GM23338 (cell line): ENCODE measurements at regions not wholly inside any gene's neighbourhood (a gene's known extent, or its start where the extent isn't known, plus 50 kb on each side); places are given as distances from the start of the nearest gene placed in this dataset.

Source experiments
- ATAC-seq: fragments of 200-7000 bp; cut with Tn5 transposase; 3 replicates; pipeline ENCODE4 v1.9.1; 2020
- DNase-seq: peaks from one replicate; pipeline ENCODE4 v3.0.0-alpha.2; 2015; ENCODE audit warnings: low spot score
- H2AFZ ChIP-seq: fragments of 200-600 bp; sonication (generic); 2 replicates; pipeline ENCODE4 v1.8.0; 2016; ENCODE audit warnings: antibody characterized with exemption, mild to moderate bottlenecking, moderate library complexity
- H3F3A ChIP-seq: fragments of 200-600 bp; sonication (generic); replicated peaks from 2 replicates; pipeline ENCODE4 v1.8.0; 2017; ENCODE audit warnings: antibody characterized with exemption, mixed run types, low read depth
- H3K27ac ChIP-seq: fragments of 200-600 bp; sonication (generic); 2 replicates; pipeline ENCODE4 v1.6.1; 2016; ENCODE audit warnings: low read depth
- H3K27me3 ChIP-seq: fragments of 200-600 bp; sonication (generic); 2 replicates; pipeline ENCODE4 v1.8.0; 2016; ENCODE audit warnings: mild to moderate bottlenecking, mixed run types, moderate library complexity; ENCODE audit not compliant: insufficient read depth
- H3K36me3 ChIP-seq: fragments of 200-600 bp; sonication (generic); 2 replicates; pipeline ENCODE4 v1.8.0; 2016; ENCODE audit warnings: mild to moderate bottlenecking; ENCODE audit not compliant: insufficient read depth
- H3K4me1 ChIP-seq: fragments of 200-600 bp; sonication (generic); 2 replicates; pipeline ENCODE4 v1.8.0; 2016; ENCODE audit warnings: mild to moderate bottlenecking, moderate library complexity; ENCODE audit not compliant: insufficient read depth
- H3K4me2 ChIP-seq: fragments of 200-600 bp; sonication (generic); 2 replicates; pipeline ENCODE4 v1.7.1; 2017; ENCODE audit warnings: mixed run types
- H3K4me3 ChIP-seq: fragments of 200-600 bp; sonication (generic); 2 replicates; pipeline ENCODE4 v1.6.1; 2016; ENCODE audit warnings: mixed run types
- H3K79me2 ChIP-seq: fragments of 200-600 bp; sonication (generic); replicated peaks from 2 replicates; pipeline ENCODE4 v1.8.0; 2017; ENCODE audit warnings: mild to moderate bottlenecking; ENCODE audit not compliant: insufficient read depth
- H3K9me2 ChIP-seq: fragments of 200-600 bp; sonication (generic); 2 replicates; pipeline ENCODE4 v1.8.0; 2017; ENCODE audit not compliant: insufficient read depth
- H4K20me1 ChIP-seq: fragments of 200-600 bp; sonication (generic); replicated peaks from 2 replicates; pipeline ENCODE4 v1.8.0; 2017; ENCODE audit warnings: mild to moderate bottlenecking; ENCODE audit not compliant: insufficient read depth
- H3K27ac Mint-ChIP-seq: 2 replicates; pipeline ENCODE4 v1.8.0; 2020; ENCODE audit warnings: inconsistent platforms, mild to moderate bottlenecking, moderate library complexity, mixed read lengths
- H3K27me3 Mint-ChIP-seq: 3 replicates; pipeline ENCODE4 v1.8.0; 2022; ENCODE audit warnings: low read depth, mild to moderate bottlenecking, moderate library complexity, mixed read lengths, inconsistent platforms; ENCODE audit not compliant: insufficient read depth, poor library complexity
- H3K36me3 Mint-ChIP-seq: 3 replicates; pipeline ENCODE4 v1.8.0; 2021; ENCODE audit warnings: low read depth, mild to moderate bottlenecking, inconsistent platforms, moderate library complexity, mixed read lengths
- H3K4me1 Mint-ChIP-seq: 3 replicates; pipeline ENCODE4 v1.8.0; 2020; ENCODE audit warnings: mild to moderate bottlenecking, inconsistent platforms, mixed read lengths
- H3K4me3 Mint-ChIP-seq: 3 replicates; pipeline ENCODE4 v1.8.0; 2021; ENCODE audit warnings: moderate library complexity, mild to moderate bottlenecking, inconsistent platforms, mixed read lengths
- H3K9me3 Mint-ChIP-seq: 3 replicates; pipeline ENCODE4 v1.8.0; 2020; ENCODE audit warnings: moderate library complexity, mild to moderate bottlenecking, inconsistent platforms, mixed read lengths
- CREB1 ChIP-seq: fragments of 250-450 bp; sonication (Bioruptor Pico); IDR thresholded peaks from 2 replicates; pipeline ENCODE4 v1.5.0; 2020; ENCODE audit warnings: low read depth, mild to moderate bottlenecking, moderate library complexity
- JUNB ChIP-seq: IDR thresholded peaks from one replicate; pipeline ENCODE4 v1.6.1; 2016; ENCODE audit warnings: antibody characterized with exemption; ENCODE audit not compliant: unreplicated experiment
- NANOG ChIP-seq: IDR thresholded peaks from 2 replicates; pipeline ENCODE4 v1.6.1; 2016; ENCODE audit warnings: antibody characterized with exemption, borderline replicate concordance
- TF ChIP-seq, protein P1 (sequence below): fragments of 250-450 bp; sonication (Bioruptor Pico); IDR thresholded peaks from 2 replicates; pipeline ENCODE4 v1.5.0; 2020; ENCODE audit warnings: mild to moderate bottlenecking, moderate library complexity
- TF ChIP-seq, protein P2 (sequence below), 2 experiments: fragments of 200-600 bp in 1 of 2; sonication (generic) in 1 of 2; conservative IDR thresholded peaks; 2 replicates each; pipeline versions ENCODE4 v1.5.1 to v1.6.1; 2016 to 2017; ENCODE audit warnings: antibody characterized with exemption in 2 of 2, low read depth in 2 of 2, mild to moderate bottlenecking in 2 of 2, moderate library complexity in 1 of 2

DNA sequence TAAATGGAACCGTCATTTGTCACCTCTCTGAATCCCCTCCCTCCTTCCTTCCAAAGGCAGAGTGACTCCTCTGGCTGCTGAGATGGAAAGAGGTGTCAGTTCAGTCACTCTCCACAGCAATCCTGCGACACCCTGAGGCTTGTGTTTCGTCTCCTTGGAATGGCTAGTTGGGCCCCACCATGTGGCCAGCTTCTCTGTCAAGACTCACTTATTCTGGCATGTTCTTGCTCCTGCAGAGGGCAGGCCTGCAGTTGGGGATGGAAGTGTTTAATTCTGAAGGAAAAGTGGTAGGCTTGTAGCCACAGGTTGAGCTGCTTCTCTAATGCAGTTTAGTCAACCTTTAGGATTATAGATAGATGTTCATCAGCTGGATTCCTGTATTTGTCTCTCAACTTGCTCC is 149.6 kb downstream of the LMO4 start:
- peak; percentile 93 for ATAC-seq
- H3K27ac ChIP-seq = no peak overlapping the region
- H3K27me3 ChIP-seq = no peaks in the 10 kb centered on the region
- no peak overlapping the region for H3K4me2 ChIP-seq
- Mint-ChIP-seq H3K9me3 (no peaks in the 10 kb centered on the region), H3K4me3 (no peak overlapping the region), H3K27me3 (no peaks in the 10 kb centered on the region), H3K4me1 (peaks cover 9% of the 10 kb centered on the region), H3K27ac (no peak overlapping the region), H3K36me3 (no peaks in the 10 kb centered on the region)
- no peaks in the 10 kb centered on the region; the same call in 1 of the 2 replicates for H3K4me1 ChIP-seq
- no peaks in the 10 kb centered on the region for H4K20me1 ChIP-seq
- no peak overlapping the region for H2AFZ ChIP-seq
- TF ChIP-seq, protein P1, sequence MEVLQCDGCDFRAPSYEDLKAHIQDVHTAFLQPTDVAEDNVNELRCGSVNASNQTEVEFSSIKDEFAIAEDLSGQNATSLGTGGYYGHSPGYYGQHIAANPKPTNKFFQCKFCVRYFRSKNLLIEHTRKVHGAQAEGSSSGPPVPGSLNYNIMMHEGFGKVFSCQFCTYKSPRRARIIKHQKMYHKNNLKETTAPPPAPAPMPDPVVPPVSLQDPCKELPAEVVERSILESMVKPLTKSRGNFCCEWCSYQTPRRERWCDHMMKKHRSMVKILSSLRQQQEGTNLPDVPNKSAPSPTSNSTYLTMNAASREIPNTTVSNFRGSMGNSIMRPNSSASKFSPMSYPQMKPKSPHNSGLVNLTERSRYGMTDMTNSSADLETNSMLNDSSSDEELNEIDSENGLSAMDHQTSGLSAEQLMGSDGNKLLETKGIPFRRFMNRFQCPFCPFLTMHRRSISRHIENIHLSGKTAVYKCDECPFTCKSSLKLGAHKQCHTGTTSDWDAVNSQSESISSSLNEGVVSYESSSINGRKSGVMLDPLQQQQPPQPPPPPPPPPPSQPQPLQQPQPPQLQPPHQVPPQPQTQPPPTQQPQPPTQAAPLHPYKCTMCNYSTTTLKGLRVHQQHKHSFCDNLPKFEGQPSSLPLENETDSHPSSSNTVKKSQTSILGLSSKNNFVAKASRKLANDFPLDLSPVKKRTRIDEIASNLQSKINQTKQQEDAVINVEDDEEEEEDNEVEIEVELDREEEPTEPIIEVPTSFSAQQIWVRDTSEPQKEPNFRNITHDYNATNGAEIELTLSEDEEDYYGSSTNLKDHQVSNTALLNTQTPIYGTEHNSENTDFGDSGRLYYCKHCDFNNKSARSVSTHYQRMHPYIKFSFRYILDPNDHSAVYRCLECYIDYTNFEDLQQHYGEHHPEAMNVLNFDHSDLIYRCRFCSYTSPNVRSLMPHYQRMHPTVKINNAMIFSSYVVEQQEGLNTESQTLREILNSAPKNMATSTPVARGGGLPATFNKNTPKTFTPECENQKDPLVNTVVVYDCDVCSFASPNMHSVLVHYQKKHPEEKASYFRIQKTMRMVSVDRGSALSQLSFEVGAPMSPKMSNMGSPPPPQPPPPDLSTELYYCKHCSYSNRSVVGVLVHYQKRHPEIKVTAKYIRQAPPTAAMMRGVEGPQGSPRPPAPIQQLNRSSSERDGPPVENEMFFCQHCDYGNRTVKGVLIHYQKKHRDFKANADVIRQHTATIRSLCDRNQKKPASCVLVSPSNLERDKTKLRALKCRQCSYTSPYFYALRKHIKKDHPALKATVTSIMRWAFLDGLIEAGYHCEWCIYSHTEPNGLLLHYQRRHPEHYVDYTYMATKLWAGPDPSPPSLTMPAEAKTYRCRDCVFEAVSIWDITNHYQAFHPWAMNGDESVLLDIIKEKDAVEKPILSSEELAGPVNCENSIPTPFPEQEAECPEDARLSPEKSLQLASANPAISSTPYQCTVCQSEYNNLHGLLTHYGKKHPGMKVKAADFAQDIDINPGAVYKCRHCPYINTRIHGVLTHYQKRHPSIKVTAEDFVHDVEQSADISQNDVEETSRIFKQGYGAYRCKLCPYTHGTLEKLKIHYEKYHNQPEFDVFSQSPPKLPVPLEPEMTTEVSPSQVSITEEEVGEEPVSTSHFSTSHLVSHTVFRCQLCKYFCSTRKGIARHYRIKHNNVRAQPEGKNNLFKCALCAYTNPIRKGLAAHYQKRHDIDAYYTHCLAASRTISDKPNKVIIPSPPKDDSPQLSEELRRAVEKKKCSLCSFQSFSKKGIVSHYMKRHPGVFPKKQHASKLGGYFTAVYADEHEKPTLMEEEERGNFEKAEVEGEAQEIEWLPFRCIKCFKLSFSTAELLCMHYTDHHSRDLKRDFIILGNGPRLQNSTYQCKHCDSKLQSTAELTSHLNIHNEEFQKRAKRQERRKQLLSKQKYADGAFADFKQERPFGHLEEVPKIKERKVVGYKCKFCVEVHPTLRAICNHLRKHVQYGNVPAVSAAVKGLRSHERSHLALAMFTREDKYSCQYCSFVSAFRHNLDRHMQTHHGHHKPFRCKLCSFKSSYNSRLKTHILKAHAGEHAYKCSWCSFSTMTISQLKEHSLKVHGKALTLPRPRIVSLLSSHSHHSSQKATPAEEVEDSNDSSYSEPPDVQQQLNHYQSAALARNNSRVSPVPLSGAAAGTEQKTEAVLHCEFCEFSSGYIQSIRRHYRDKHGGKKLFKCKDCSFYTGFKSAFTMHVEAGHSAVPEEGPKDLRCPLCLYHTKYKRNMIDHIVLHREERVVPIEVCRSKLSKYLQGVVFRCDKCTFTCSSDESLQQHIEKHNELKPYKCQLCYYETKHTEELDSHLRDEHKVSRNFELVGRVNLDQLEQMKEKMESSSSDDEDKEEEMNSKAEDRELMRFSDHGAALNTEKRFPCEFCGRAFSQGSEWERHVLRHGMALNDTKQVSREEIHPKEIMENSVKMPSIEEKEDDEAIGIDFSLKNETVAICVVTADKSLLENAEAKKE (CRISPR knock-in tag) = peak; percentile 49; the same call in 1 of the 2 replicates
- TF ChIP-seq CREB1 (no peak), NANOG (no peak)
- TF ChIP-seq, protein P2, sequence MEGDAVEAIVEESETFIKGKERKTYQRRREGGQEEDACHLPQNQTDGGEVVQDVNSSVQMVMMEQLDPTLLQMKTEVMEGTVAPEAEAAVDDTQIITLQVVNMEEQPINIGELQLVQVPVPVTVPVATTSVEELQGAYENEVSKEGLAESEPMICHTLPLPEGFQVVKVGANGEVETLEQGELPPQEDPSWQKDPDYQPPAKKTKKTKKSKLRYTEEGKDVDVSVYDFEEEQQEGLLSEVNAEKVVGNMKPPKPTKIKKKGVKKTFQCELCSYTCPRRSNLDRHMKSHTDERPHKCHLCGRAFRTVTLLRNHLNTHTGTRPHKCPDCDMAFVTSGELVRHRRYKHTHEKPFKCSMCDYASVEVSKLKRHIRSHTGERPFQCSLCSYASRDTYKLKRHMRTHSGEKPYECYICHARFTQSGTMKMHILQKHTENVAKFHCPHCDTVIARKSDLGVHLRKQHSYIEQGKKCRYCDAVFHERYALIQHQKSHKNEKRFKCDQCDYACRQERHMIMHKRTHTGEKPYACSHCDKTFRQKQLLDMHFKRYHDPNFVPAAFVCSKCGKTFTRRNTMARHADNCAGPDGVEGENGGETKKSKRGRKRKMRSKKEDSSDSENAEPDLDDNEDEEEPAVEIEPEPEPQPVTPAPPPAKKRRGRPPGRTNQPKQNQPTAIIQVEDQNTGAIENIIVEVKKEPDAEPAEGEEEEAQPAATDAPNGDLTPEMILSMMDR (conservative IDR thresholded peaks at IDR 0.05; ENCODE audit: low read depth in 2 of 2) = peak; percentile 17 to 67; a peak in 2 of 4 replicates
- no peak overlapping the region for H3K4me3 ChIP-seq
- H3K79me2 ChIP-seq = no peaks in the 10 kb centered on the region
- no peaks in the 10 kb centered on the region for H3F3A ChIP-seq
- H3K36me3 ChIP-seq = no peaks in the 10 kb centered on the region
- peak; percentile 69 for DNase-seq
- H3K9me2 ChIP-seq = peaks cover 6% of the 10 kb centered on the region; the same call in 1 of the 2 replicates

DNA sequence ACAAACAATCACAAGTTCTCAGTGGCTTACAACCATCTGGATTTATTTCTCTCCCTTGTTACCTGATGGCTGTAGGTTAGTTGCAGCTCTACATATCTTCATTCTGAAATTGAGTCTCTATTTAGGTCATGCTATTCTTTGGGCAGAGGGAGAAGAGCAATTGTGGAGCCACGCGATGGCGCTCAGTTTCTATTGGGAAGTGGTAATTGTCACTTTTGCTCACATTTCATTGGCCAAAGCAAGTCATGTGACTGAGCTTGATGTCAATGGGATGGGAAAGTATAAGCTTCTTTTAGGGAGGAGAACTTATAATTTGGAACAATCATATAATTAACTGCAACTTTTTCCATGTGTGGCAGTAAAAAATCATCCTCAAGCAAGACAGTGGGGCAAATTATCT is 166.5 kb downstream of the LMO4 start:
- Histone ChIP-seq H3K4me3 (no peak overlapping the region), H2AFZ (no peak overlapping the region), H3K27ac (no peak overlapping the region), H3K9me2 (no peaks in the 10 kb centered on the region), H3K36me3 (no peaks in the 10 kb centered on the region), H3K4me1 (no peaks in the 10 kb centered on the region), H3K79me2 (no peaks in the 10 kb centered on the region), H3F3A (no peaks in the 10 kb centered on the region), H3K4me2 (no peak overlapping the region), H4K20me1 (no peaks in the 10 kb centered on the region), H3K27me3 (no peaks in the 10 kb centered on the region)
- no peak for ATAC-seq
- H3K4me1 Mint-ChIP-seq = peaks cover 5% of the 10 kb centered on the region; the same call in 2 of the 3 replicates
- H3K36me3 Mint-ChIP-seq = no peaks in the 10 kb centered on the region
- H3K9me3 Mint-ChIP-seq = no peaks in the 10 kb centered on the region
- TF ChIP-seq JUNB = no peak
- TF ChIP-seq, protein P2 (conservative IDR thresholded peaks at IDR 0.05; ENCODE audit: low read depth in 2 of 2) = peak; percentile 28 to 49
- no peak overlapping the region for H3K4me3 Mint-ChIP-seq
- peak; percentile 27 for DNase-seq
- H3K27ac Mint-ChIP-seq = no peak overlapping the region
- H3K27me3 Mint-ChIP-seq = no peaks in the 10 kb centered on the region
